ENCODE measurements at regions not wholly inside any gene's neighbourhood (a gene's known extent, or its start where the extent isn't known, plus 50 kb on each side); places are given as distances from the start of the nearest gene placed in this dataset.
A peak's percentile ranks its signal among the peaks of the same experiment; 100 is the strongest.

DNA sequence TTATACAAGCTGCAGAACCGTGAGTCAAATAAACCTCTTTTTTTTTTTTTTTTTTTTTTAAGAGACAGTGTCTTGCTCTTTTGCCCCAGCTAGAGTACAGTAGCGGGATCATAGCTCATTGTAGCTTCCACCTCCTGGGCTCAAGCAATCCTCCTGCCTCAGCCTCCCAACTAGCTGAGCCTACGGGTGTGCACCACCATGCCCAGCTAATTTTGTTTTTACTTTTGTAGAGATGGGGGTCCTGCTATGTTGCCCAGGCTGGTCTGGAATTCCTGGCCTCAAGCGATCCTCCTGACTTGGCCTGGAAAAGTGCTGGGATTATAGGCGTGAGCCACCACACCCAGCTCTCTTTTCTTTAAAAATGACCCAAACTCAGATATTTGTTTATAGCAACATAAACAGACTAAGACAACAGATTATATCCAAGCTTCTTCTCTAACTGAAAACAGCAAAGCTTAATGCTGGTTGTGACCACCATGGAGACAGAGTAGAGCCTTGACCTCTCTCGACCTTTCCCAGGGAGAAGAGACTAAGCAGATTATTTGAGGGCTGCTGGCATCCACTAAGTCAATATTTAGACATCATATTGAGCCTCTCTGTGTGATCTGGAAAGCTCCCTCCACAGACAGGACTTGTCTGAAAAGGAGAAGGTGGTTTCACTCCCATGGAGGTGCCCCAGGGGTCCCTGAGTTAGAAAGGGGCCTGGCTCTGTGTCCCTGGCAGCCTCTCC is 150.0 kb downstream of the KCTD15 start:
- Histone ChIP-seq H3K4me1 (ENCODE audit: insufficient read depth, low read length) (no peaks in the 10 kb centered on the region), H3K4me3 (ENCODE audit: low read length) (no peak overlapping the region), H3K27me3 (ENCODE audit: insufficient read depth, low read length, poor library complexity, severe bottlenecking) (peaks cover 3% of the 10 kb centered on the region), H3K27ac (ENCODE audit: low read depth, low read length) (no peak overlapping the region), H3K36me3 (ENCODE audit: insufficient read depth, low read length) (no peaks in the 10 kb centered on the region), H3K9me3 (ENCODE audit: low read length) (no peaks in the 10 kb centered on the region)
- DNase-seq = no peak
- ChIA-PET CTCF (no interaction called here), POLR2A (no interaction called here)
- no peaks in the 10 kb centered on the region for H3K36me3 Mint-ChIP-seq
- H3K4me1 Mint-ChIP-seq = no peaks in the 10 kb centered on the region
- H3K4me3 Mint-ChIP-seq = no peak overlapping the region
- H3K9me3 Mint-ChIP-seq = peaks cover 0 to 2% (median 0%) of the 10 kb centered on the region in 5 donors
- peak overlapping the region in 1 of 8 donors; percentile 70 for H3K27ac Mint-ChIP-seq
- H3K27me3 Mint-ChIP-seq = peaks cover 13 to 36% of the 10 kb centered on the region in 2 donors

DNA sequence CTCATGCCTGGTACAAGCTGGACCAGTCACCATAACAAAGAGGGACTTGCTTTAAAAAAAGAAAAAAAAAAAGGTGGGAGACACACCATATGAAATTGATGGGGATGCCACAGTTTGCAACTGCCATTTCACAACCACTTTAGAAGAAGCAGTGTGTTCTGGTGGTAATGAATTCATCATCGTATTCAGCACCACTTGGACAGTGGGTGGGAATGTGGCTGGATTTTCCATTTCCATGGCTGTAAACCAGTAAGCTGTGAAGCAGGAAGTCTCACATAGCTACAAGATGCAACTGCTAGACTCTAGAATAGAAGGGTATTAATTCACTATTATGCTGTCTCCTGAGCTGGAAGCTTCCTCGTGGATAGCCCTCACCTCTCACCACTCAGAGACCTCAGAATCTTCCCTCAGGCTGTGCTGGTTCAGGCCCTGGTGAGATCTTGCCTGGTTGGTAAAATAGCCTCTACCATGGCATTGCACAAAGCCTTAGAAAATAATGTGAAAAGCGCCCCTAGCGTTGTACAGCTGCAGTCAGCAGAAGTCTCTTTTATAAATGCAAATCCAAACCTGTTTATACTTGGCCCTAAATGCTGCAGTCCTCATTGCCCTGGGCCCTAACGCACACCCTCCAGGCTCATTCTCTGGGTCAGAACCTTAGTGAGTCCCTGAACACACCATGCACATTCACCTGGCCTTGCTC is 150.7 kb downstream of the KCTD15 start:
- H3K27me3 ChIP-seq (ENCODE audit: insufficient read depth, low read length, poor library complexity, severe bottlenecking) = no peaks in the 10 kb centered on the region
- no peaks in the 10 kb centered on the region for H3K4me1 Mint-ChIP-seq
- H3K27me3 Mint-ChIP-seq = peaks cover 15 to 31% of the 10 kb centered on the region in 2 donors
- peak overlapping the region in 1 of 8 donors; percentile 70 for H3K27ac Mint-ChIP-seq
- H3K4me3 Mint-ChIP-seq = no peak overlapping the region
- H3K36me3 Mint-ChIP-seq = no peaks in the 10 kb centered on the region
- no peaks in the 10 kb centered on the region for H3K36me3 ChIP-seq (ENCODE audit: insufficient read depth, low read length)
- DNase-seq = no peak
- POLR2A ChIA-PET = no interaction called here
- no peaks in the 10 kb centered on the region for H3K9me3 ChIP-seq (ENCODE audit: low read length)
- no peaks in the 10 kb centered on the region for H3K4me1 ChIP-seq (ENCODE audit: insufficient read depth, low read length)
- CTCF ChIA-PET = no interaction called here
- no peak overlapping the region for H3K4me3 ChIP-seq (ENCODE audit: low read length)
- H3K9me3 Mint-ChIP-seq = no peaks in the 10 kb centered on the region
- H3K27ac ChIP-seq (ENCODE audit: low read depth, low read length) = no peak overlapping the region

DNA sequence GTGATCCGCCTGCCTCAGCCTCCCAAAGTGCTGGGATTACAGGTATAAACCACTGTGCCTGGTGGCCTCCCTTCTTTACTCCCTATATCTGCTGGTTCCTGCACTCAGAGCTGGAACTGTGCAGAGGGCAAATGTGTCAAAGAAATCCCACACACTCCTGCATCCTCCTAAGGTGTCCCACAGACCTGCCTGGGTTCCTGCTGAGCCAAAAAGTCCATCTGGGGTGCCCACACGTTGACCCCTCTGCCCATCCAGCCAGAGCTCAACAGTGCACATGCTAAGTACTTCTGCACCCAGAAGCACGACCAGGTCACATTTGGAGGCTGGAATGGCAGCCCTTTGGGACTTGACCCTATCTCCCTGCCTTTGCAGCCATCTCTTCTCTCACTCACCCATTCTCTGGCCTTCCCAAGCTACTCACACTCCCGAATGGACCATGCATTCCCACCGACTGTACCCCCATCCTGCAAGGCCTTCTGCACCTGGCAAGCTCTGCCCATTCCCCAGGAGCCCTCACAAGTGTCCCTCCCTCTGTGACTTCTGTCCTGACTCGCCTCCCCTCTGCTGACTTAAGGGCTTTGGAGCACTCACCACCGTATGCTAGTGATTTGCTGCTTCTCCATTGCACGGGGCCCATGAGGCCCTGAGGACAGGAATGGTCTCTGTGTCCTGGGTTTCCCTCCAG is 152.1 kb downstream of the KCTD15 start:
- no peak overlapping the region for H3K27ac Mint-ChIP-seq
- Histone ChIP-seq H3K27me3 (ENCODE audit: insufficient read depth, low read length, poor library complexity, severe bottlenecking) (no peaks in the 10 kb centered on the region), H3K36me3 (ENCODE audit: insufficient read depth, low read length) (no peaks in the 10 kb centered on the region), H3K27ac (ENCODE audit: low read depth, low read length) (no peak overlapping the region), H3K4me1 (ENCODE audit: insufficient read depth, low read length) (no peaks in the 10 kb centered on the region), H3K4me3 (ENCODE audit: low read length) (no peak overlapping the region), H3K9me3 (ENCODE audit: low read length) (no peaks in the 10 kb centered on the region)
- ChIA-PET CTCF (no interaction called here), POLR2A (interaction anchor here (0.7 kb wide), 1 partner anchor 67 kb away, joined by 4 read pairs; no protein-coding TSS in a partner anchor)
- no peaks in the 10 kb centered on the region for H3K9me3 Mint-ChIP-seq
- no peaks in the 10 kb centered on the region for H3K4me1 Mint-ChIP-seq
- H3K27me3 Mint-ChIP-seq = peaks cover 14 to 26% of the 10 kb centered on the region in 2 donors
- DNase-seq = no peak
- no peaks in the 10 kb centered on the region for H3K36me3 Mint-ChIP-seq
- no peak overlapping the region for H3K4me3 Mint-ChIP-seq

DNA sequence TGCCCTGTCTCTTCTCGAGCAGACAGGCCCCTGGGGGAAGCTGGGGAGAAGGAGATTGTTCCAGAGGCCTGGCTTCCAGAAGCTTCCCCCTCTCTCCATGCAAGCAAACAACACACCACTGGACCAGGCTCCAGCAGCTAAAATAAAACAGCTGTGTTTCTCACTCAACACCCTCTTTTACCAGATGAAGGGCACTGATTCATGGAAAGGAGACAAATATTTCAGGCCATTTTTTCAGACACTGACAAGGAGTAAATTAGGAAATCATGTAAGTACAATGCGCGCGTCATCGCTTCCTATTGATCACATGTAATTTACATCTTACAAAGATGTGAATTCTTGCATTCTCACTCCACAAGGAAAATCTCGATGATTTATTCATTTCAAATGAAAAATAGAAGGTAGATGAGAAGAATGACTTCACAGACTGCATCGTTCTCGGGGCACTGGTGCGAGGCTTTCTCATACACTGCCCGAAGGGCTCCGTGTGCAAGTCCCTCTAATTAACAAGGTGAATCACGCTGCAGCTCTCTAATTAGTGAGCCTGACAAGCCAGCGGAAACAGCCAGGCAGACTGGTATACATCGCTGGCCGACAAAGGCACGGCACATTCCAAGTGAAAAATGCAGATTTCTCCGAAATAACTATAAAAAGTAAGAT is 153.6 kb downstream of the KCTD15 start:
- no peaks in the 10 kb centered on the region for H3K9me3 Mint-ChIP-seq
- H3K4me3 Mint-ChIP-seq = no peak overlapping the region
- Histone ChIP-seq H3K4me1 (ENCODE audit: insufficient read depth, low read length) (no peaks in the 10 kb centered on the region), H3K27me3 (ENCODE audit: insufficient read depth, low read length, poor library complexity, severe bottlenecking) (no peaks in the 10 kb centered on the region), H3K4me3 (ENCODE audit: low read length) (no peak overlapping the region), H3K36me3 (ENCODE audit: insufficient read depth, low read length) (no peaks in the 10 kb centered on the region), H3K9me3 (ENCODE audit: low read length) (no peaks in the 10 kb centered on the region), H3K27ac (ENCODE audit: low read depth, low read length) (no peak overlapping the region)
- CTCF ChIA-PET = no interaction called here
- no peak for DNase-seq
- H3K27me3 Mint-ChIP-seq = peaks cover 14 to 23% of the 10 kb centered on the region in 2 donors
- no peaks in the 10 kb centered on the region for H3K36me3 Mint-ChIP-seq
- POLR2A ChIA-PET = no interaction called here
- H3K4me1 Mint-ChIP-seq = no peaks in the 10 kb centered on the region
- H3K27ac Mint-ChIP-seq = peak overlapping the region in 1 of 8 donors; percentile 8

DNA sequence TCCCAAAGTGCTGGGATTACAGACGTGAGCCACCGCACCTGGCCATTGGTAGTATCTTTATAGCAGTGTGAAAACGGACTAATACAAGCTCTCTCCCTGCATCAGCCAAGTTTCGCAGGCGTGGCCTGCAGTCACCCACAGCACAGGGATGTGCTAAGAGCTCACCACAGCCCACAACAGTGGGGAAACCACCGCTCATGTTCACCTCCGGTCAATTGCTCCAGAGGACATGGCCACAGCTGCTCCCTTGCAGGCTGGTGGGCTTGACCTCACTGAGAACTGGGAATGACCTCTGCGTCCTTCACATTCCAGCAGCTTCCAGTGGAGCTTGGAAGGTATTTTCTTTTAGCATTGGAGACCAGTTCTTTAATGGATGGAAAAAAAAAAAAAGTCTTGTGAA is 156.4 kb downstream of the KCTD15 start:
- H3K36me3 Mint-ChIP-seq = no peaks in the 10 kb centered on the region
- H3K27me3 Mint-ChIP-seq = peaks cover 12 to 23% of the 10 kb centered on the region in 2 donors
- H3K9me3 Mint-ChIP-seq = no peaks in the 10 kb centered on the region
- ChIA-PET CTCF (no interaction called here), POLR2A (no interaction called here)
- Histone ChIP-seq H3K27me3 (ENCODE audit: insufficient read depth, low read length, poor library complexity, severe bottlenecking) (no peaks in the 10 kb centered on the region), H3K27ac (ENCODE audit: low read depth, low read length) (no peak overlapping the region), H3K4me3 (ENCODE audit: low read length) (no peak overlapping the region), H3K9me3 (ENCODE audit: low read length) (no peaks in the 10 kb centered on the region), H3K36me3 (ENCODE audit: insufficient read depth, low read length) (no peaks in the 10 kb centered on the region), H3K4me1 (ENCODE audit: insufficient read depth, low read length) (no peaks in the 10 kb centered on the region)
- H3K27ac Mint-ChIP-seq = no peak overlapping the region
- no peaks in the 10 kb centered on the region for H3K4me1 Mint-ChIP-seq
- H3K4me3 Mint-ChIP-seq = no peak overlapping the region
- no peak for DNase-seq

DNA sequence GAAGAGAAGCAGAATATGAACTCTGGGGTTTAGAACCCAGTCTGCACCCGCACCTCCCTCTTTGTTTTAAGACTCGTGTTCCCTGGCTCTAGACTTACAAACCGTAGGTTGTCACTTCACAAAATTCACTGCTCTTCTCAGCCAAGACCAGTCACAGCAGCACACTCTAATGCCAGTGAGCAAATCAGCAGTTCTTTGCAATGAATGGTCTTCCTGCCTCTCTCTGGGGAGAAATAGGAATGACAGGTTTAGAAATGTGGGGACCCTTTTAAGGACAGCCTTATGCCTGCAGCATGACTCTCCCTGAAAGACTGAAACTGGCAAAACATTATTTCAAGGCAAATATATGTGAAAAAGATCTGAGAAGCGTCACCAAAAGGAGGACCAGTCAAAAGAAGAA is 156.9 kb downstream of the KCTD15 start:
- Mint-ChIP-seq H3K4me3 (no peak overlapping the region), H3K4me1 (no peaks in the 10 kb centered on the region), H3K9me3 (no peaks in the 10 kb centered on the region), H3K36me3 (no peaks in the 10 kb centered on the region), H3K27ac (no peak overlapping the region), H3K27me3 (peaks cover 13 to 23% of the 10 kb centered on the region in 2 donors)
- ChIA-PET CTCF (no interaction called here), POLR2A (no interaction called here)
- Histone ChIP-seq H3K36me3 (ENCODE audit: insufficient read depth, low read length) (no peaks in the 10 kb centered on the region), H3K27me3 (ENCODE audit: insufficient read depth, low read length, poor library complexity, severe bottlenecking) (no peaks in the 10 kb centered on the region), H3K9me3 (ENCODE audit: low read length) (no peaks in the 10 kb centered on the region), H3K27ac (ENCODE audit: low read depth, low read length) (no peak overlapping the region), H3K4me3 (ENCODE audit: low read length) (no peak overlapping the region), H3K4me1 (ENCODE audit: insufficient read depth, low read length) (no peaks in the 10 kb centered on the region)
- DNase-seq = no peak

DNA sequence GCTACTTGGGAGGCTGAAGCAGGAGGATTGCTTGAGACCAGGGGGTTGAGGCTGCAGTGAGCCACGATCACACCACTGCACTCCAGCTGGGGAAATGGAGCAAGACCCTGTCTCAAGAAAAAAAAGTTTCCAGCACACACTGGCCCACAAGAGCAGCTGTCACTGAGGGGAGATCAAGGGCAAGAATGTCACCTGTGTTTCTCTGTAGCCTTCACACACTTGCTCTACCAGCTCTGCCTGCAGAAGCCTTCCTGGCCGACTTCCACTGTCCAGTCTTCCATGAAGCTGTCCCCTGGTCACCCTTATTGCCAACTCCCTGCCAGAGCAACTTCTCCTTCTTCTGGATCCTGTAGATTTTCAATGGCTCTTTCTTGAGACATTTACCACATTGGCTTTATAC is 158.0 kb downstream of the KCTD15 start:
- no peaks in the 10 kb centered on the region for H3K36me3 Mint-ChIP-seq
- H3K36me3 ChIP-seq (ENCODE audit: insufficient read depth, low read length) = no peaks in the 10 kb centered on the region
- no peaks in the 10 kb centered on the region for H3K27me3 ChIP-seq (ENCODE audit: insufficient read depth, low read length, poor library complexity, severe bottlenecking)
- H3K4me3 ChIP-seq (ENCODE audit: low read length) = no peak overlapping the region
- H3K27ac ChIP-seq (ENCODE audit: low read depth, low read length) = no peak overlapping the region
- CTCF ChIA-PET = no interaction called here
- H3K4me3 Mint-ChIP-seq = no peak overlapping the region
- no peaks in the 10 kb centered on the region for H3K9me3 Mint-ChIP-seq
- no peaks in the 10 kb centered on the region for H3K4me1 ChIP-seq (ENCODE audit: insufficient read depth, low read length)
- H3K9me3 ChIP-seq (ENCODE audit: low read length) = no peaks in the 10 kb centered on the region
- peaks cover 9 to 22% of the 10 kb centered on the region in 2 donors for H3K27me3 Mint-ChIP-seq
- POLR2A ChIA-PET = no interaction called here
- H3K4me1 Mint-ChIP-seq = no peaks in the 10 kb centered on the region
- no peak overlapping the region for H3K27ac Mint-ChIP-seq
- DNase-seq = no peak

DNA sequence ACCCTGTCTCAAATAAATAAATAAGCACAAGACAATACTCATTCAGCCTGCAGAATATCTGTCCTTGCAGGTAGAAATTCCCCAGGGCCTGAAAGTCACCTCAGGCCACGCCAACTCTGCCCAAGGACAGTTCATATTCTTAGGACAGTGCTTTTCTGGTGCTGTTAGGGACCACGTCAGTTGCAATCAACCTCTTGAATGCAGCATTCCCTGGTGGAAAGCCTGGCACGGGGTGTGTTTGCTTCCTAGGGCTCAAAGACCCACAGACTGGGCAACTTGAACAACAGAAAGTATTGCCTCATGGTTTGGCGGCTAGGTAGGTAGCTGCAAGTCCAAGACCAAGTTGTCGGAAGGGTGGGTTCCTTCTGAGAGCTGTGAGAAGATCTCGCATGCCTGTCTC is 160.3 kb downstream of the KCTD15 start:
- Histone ChIP-seq H3K4me3 (ENCODE audit: low read length) (no peak overlapping the region), H3K27ac (ENCODE audit: low read depth, low read length) (no peak overlapping the region), H3K36me3 (ENCODE audit: insufficient read depth, low read length) (no peaks in the 10 kb centered on the region), H3K9me3 (ENCODE audit: low read length) (no peaks in the 10 kb centered on the region), H3K4me1 (ENCODE audit: insufficient read depth, low read length) (no peaks in the 10 kb centered on the region), H3K27me3 (ENCODE audit: insufficient read depth, low read length, poor library complexity, severe bottlenecking) (no peaks in the 10 kb centered on the region)
- no peak overlapping the region for H3K4me3 Mint-ChIP-seq
- ChIA-PET POLR2A (no interaction called here), CTCF (no interaction called here)
- no peaks in the 10 kb centered on the region for H3K9me3 Mint-ChIP-seq
- no peaks in the 10 kb centered on the region for H3K4me1 Mint-ChIP-seq
- H3K27me3 Mint-ChIP-seq = peaks cover 13 to 20% of the 10 kb centered on the region in 2 donors
- no peak for DNase-seq
- no peak overlapping the region for H3K27ac Mint-ChIP-seq
- H3K36me3 Mint-ChIP-seq = no peaks in the 10 kb centered on the region

All from CD8-positive, alpha-beta memory T cell (primary cell).